ENCODE measurements at regions not wholly inside any gene's neighbourhood (a gene's known extent, or its start where the extent isn't known, plus 50 kb on each side); places are given as distances from the start of the nearest gene placed in this dataset.
"Not testable (repeated sequence)": the region's sequence is repeated elsewhere in the genome, so short reads cannot be mapped to it uniquely, and the experiment has no call there.

DNA sequence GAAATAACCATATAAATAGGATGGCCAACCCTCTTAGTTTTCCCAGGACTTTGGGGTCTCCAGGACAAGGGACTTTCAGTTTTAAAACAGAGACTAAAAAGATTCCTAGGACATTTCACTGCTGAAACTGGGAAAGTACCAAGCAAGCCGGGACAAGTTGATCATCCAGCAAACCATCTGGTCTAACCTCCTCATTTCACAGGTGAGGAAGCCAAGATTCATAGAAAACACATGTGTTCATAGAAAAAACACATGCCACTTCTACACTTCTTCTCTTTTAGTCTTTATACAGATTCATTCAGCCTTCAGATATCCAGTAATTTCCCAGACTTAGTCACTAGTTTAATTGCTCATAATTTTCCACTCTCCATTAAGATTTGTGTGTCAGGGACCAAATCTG lies 165.6 kb upstream of the CCDC54 start:
- no peak for DNase-seq

DNA sequence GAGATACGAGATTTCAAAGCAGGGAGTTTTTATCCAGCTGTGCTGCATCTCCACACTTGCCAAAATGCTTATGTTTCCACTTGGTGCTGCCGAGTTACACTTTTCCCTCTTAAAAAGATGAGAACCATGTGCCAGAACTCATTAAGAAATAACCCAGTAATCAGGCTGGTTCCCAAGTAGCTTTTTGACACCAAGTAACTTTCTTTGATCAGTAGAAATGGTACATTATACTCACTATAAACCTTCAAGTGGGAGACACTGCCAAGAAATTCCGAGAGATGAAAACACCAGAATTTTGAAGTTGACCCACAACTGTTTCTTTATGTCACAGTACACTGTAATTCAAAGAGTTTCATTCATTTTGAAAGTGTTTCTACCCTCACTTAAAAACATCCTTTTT lies 164.6 kb upstream of the CCDC54 start:
- no peak for DNase-seq

DNA sequence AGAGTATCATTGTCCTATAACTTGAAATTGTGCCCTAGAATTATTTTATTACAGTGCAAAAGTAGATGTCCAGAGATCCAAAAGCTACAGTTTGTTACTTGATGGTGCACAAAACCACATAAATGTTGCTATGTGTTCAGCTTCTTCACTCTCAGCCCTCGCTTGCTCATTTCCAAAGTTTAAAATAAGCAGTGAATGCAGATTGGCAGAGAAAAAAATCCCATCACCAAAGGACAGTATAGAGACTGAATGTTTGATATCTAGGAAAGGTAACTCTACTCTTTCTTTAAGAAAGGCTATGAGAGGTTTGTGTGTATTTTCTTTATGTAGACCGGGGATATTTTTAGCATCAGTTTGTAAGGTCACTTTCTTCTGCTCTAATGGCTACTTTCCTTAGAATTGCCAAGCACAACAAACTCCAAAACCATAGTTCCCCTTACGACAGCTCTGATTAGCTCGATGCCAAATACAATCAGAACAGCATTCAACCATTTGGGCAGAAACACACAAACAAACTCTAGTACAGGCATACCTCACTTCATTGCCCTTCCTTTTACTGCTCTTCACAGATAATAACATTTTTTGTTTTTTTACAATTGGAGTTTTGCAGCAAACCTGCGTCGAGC lies 164.1 kb upstream of the CCDC54 start:
- no peak for DNase-seq

DNA sequence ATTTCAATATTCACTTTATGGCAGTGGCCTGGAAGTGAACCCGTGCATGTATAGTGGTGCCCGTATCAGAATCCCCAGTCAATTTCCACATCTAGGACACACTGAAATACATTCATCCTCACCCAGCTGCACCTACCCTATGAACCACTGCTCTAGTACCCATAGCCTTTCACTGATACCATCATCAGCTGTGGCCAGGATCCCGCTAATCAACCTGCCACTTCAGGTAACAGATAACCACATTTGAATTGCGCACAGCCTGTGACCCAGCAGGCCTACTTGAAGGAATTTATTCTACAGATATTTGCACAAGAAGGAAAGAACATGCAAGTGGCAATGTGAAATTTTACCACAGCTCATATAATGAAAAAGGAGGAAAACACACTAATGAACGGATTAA lies 161.0 kb upstream of the CCDC54 start:
- no peak for DNase-seq

DNA sequence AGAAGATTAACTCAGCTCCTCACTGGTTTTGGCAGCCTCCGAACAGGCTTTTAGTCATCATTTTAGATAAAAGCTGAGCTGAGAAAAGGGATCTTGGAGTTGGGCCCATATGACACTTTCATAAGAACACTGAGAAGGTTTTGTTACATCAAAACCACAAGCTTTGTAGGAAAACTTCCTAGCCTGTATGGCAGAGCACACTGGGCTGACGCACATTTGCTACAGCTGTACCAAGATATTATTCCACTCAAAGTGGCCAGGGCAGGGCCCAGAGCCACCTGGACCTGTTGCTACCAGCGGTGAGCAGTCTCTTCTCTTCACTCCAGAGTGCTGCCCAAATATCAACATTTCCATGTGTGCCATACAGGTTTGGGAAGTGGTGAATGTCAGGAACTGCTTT lies 160.5 kb upstream of the CCDC54 start:
- no peak for DNase-seq

DNA sequence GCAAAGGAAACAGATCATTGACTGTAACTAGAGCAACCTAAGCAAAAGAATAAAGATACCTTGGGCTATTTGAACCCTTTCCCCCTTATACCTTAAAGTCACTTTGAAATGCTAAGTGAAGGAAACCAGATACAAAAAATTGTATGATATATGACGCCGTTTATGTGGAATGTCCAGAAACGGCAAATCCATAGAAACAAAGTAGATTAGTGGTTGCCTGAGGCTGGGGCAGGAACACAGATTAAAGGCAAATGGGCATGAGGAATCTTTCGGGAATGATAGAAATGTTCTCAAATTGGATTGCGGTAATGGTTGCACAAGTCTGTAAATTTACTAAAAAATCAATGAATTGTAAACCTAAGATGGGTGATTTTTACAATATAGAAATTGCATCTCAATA lies 160.1 kb upstream of the CCDC54 start:
- no peak for DNase-seq

DNA sequence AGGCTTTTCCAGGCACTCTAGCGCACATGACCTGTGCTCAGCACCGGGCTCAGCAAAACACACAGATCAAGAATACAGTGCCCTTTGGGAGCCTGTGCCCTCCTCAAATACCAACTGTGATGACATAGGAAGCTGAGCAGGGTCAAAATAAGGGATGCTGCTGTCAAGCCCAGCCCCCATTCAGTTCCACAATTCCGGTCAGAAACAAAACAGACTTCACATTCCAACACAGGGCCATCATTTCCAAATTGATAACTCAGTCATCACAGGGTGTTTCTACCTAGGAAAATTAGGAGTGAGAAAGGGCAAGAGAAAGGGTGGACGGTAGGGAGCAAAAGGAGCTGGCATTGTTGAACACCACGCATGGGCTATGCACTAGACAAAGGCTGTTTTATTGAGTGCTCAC lies 158.4 kb upstream of the CCDC54 start:
- DNase-seq, result no peak

DNA sequence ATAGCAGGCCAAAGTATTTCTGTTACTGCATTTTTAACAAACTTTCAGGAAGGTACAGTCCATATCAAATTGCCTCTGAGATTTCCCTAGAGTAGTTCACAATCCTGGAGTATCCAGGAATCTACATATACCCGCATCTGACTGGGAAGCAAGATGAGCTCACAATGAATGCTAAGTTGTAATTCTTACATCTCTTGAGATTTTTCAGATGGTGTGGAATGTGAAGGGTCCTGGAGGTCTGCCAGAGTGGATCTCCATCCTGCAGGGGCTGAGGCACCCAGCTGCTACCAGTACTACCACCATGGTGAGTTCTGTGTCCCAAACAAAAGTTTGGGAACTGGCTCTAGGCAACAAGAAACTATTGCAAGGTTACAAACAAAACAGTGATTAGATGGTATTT lies 156.7 kb upstream of the CCDC54 start:
- no peak for DNase-seq

DNA sequence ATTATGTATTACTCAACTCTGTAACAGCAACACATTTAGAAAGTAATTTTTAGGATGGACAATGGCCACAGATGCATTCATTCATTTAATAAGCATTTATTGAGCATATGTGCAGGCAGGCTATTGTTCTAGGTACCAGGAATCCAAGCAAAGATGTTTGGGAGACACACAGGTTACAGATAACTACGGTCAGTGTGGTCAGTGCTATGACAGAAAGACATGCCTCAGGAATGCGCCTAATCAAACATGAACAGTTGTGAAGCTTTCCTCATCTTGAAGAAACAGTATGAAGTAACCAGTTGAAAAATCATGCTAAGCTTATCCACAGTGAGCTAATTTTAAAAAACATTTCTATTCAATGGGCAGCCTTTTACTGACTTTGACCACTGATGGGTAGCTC lies 155.4 kb upstream of the CCDC54 start:
- DNase-seq, result no peak

DNA sequence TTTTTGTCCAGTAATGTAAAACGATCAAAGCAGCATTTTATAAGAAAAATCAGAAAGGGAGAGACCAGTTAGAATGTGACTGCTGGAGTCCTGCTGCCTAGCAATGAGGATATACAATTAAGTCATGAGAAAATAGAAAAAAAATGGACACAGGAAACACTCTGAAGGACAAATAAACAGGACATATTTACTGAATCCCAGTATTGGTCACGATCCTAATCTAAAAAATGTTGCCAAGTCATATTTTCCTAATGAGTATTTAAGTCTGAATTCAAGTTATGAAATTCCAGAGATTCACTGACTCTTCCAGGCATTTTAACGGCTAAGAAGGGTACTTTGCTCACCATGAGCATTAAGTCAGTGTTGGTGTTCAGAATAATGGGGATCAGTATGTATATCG lies 154.3 kb upstream of the CCDC54 start:
- no peak for DNase-seq

DNA sequence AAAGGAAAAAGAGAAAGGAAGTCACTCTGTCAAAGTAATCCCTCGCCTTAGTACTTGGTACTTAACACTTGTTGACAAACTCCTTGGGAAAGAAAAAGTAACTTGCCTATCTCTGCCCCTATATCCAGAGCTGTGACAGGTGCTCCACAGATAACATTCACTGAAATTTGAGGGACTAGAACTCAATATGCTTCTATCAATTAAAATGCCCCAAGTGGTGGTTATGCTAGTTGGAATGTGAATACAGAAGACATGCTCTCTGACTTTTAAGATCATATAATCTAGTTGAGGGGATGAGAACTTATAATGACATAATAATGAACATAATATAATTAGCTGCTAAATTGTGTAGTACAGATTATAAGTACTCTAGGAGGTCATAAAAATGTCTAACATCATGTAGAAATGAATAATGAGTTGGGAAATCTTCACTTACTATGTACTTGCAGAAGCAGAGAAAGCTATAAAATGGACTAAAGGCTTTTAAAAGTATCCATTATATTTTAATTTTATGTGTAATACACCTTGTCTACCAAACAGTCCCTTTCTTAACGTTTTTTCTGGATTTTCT lies 153.1 kb upstream of the CCDC54 start:
- no peak for DNase-seq

DNA sequence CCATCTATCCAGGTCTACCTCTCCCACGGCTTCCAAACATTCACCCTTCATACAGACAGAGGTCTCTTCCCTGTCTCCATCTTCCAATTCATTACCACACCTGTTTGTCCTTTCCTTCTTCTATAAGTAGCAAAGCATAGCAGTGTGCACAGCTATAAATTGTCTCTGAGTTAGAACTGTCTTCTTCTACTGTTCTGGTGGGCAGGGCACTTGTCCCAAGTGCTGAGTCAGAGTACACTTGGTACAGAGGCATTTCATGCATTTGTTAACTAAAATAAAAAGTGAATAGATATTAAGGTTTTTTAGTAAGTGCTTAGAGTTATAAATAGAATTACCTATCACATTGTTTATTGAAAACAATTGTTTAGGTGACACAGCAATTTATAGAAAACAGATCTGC lies 150.1 kb upstream of the CCDC54 start:
- DNase-seq, result no peak

DNA sequence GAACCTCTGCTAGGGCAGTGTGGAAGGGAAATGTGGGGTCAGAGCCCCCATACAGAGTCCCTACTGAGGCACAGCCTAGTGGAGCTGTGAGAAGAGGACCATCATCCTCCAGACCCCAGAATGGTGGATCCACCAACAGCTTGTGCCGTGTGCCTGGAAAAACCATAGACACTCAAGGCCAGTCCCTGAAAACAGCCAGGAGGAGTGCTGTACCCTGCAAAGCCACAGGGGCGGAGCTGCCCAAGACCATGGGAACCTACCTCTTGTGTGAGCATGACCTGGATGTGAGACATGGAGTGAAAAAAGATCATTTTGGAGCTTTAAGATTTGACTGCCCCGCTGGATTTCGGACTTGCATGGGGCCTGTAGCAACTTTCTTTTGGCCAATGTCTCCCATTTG lies 143.4 kb upstream of the CCDC54 start:
- DNase-seq, result not testable (repeated sequence)

DNA sequence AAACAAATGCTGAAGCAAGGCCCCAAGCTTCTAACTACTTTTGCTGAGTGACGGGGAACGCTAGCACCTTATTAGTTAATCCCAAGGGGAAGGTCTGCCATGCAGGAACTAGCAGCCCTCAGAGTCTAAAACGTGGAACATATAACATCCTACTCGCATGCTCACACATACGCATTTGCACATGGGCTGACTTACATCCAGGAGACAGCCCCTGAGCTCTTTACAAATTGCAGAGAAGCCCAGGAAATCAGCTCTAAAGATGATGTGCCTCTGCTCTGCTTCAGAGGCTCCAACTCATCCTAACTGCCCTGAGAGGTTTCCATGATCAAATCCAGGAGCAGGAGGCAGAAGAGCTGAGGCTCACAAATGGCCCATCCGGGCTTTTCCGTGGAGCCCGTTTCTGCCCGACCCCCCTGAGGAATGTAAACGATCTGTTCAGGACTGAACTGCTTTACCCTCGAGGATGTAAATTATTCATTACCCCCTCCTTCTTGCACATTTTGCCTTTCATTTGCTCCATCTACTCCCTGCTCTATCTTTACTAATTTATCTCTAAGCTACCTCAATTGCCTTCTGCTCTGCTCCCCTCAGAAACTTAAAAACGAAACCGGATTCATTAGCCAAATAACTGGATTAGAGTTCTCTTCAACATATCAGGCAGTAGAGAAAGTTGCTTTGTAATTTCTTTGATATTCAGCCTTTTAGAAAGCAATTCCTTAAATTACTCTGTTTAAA lies 141.9 kb upstream of the CCDC54 start:
- DNase-seq, result no peak

DNA sequence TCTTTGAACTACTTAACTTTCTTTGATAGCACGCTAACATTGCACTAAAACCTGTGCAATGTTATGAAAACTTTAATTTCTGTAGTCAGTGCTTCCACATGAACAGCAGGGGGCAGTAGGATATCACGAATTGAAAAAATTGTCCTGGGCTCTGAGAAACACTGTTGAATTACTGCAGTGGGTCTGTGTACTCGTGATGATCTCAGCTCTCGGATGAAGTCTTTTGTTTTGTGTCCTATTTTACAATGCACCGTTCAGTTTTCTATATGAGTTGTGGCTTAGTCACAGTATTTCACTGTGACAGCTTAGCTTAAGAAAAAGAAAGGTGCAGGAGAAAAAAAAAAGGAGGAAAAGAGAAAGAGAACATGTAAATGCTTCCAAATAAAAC lies 141.3 kb upstream of the CCDC54 start:
- peak; percentile 32 for DNase-seq

DNA sequence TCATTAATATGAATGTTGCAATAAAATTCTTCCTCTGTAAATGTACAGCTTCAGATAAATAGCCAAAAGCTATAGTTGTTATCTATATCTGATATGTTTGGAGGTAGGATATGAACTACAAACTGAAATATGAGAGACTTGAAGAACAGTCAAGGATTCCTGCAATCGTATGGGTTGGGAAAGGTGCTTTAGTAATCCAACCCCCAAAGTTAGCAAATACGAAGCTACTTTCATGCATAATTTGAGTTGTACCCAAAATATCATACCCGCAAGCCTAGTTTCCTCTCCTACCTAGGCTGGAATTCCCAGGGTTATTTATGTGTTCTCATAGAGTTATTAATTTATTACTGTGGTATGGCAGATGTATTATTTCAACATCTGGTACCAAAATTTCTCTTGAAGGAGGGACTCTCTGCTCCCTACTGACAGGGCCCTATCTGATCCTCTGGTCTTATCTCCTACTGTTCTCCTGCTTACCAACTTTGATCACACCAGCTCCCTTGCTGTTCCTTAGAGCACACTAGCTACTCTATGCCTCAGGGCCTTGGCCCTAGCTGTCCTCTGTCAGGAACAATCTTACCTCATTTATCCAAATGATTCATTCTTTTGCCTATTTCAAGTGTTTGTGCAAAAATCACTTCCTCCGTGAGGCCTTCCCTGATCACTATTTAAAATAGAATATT lies 140.4 kb upstream of the CCDC54 start:
- no peak for DNase-seq

DNA sequence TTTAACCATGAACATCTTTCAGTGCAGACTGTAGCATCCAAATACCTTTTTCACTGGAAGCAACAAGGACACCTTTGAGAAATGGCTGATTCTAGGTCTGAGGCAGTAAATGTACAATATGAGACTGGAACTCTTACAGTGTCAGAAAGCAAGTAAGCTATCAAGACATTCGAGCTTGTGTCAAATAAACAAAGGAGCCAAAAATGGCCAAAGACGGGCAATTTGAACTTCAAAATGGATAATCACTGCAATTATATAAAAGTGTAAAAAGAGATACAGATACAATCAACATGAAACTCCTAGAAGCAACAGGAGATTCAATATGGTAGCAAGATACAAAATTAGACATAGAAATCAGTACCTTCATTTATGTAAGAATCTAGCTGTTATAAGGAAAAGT lies 138.5 kb upstream of the CCDC54 start:
- no peak for DNase-seq

DNA sequence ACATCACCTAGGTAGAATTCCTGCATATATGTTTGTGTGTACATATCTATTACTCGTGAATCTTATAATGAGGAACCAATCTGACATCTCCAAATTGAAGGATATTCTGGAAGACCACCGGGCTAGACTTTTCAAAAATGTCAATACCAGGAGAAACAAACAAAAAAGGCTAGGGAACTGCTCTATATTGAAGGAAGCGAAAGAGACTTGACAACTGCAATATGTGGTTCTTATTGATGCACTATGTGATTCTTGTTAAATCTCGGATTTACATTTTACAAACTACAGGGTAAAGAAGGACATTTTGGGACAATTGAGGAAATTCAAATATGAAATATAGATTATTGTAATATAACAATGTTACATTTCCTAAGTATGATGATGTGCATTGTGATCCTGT lies 137.5 kb upstream of the CCDC54 start:
- DNase-seq, result no peak

DNA sequence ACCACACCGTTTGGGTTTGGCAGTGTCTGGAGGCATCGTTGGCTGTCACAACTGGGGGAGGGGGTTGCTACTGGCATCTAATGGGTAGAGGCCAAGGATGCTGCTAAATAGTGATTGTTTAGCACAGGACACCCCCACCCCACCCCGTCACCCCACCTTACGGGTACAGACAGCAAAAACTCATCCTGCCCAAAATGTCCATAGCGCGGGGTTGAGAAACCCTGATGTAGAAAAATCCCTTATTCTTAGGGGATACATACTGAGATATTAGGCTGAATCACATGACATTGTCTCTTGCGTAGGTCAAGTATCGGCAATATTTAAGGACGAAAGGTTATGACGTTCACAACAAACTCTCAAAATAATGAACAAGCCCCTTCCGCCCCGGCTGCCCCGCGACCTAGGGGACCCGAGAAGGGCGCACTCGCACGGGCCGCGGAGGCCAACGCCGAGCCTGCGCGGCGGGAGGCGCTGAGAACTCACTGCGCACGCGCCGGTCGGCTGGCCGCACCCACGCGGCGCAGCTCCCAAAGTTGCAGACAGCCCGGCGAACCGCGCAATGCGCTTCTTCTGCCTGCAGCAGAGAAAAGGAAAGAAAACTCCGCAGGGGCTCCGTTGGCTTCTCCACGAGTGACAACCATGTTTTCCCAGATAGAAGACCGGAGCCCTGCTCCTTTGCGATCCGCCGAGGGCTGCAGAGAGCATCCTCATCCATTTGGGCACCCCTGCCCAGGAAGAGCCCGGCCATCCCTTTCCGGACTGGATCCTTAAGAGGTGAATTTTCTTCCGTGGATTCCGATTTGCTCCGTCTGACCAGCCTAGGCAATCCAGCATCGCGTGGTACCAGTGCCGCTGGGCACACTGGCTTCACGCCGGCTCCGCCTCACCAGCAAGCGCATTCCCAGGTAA lies 136.8 kb upstream of the CCDC54 start:
- peak; percentile 1 for DNase-seq

DNA sequence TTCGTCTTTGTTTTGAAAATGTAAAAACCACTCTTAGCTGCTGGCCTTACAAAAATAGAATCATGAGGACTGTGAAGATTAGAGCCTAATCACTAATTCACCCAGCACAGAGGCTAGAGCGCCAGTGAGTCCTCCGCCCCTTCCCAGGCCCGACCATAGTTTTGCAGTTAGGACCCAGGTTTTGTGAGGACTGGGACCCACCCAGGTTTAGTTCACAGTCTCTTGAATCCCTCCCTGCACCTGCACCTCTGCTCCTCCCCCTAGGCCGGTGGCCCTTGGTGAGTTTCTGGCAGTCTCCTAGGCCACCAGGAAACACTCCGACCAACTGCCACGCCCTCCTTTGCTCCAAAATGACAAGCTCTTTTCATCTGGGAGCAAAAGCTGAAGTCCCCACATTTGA lies 136.0 kb upstream of the CCDC54 start:
- no peak for DNase-seq

DNA sequence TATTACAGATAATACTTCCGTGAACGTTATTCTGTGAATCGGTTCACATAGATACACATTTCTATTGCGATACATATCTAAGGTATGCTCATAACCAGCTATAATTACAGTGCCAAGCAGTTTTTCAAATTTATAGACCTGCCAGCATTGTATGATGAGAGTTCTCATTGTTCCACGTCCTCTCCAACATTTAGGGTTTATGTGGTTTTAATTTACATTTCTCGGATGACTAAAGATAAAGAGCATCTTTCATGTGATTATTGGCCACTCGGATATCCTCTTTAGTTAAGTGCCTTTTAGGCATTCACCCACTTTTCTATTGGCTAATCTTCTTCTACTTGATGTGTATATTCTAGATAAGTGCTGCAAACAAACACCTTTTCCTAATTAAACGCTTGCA lies 134.7 kb upstream of the CCDC54 start:
- no peak for DNase-seq

DNA sequence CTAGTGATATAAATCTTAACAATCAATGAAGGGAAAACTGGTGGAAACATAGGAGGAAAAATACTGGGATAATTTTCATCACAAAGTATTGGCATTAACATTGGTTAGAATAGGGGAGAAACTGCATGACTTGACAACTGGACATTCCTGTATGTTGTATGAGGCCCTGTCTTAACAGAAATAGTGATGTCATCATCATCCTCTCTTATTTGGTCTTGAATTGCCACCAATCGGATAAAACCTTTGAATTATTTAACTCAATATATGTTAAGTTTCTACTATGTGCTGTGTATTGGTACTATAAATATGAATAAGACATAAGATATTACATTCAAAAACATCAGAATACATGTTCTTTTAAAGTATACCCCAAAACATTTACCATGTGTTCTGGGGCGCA lies 130.1 kb upstream of the CCDC54 start:
- no peak for DNase-seq

DNA sequence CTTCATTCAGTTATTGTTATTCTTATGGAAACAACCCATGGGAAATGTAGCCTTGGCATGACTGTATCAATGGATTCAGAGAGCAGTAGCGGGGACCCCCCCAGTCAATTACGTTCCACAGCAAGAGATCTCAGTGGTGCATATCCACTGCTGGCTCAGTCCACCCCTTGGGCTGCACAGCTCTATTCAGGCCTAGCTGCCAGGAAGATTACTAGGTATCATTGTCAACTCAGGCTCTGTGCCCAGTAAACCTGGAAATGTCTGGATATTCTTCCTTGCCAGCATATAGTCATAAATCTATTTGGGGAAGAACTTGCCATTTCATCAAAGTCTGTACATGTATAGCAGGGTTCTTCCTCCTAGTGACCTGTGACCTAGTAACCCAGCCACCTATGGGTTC lies 128.1 kb upstream of the CCDC54 start:
- DNase-seq, result no peak
